Heart left ventricle (tissue), 16 donors: ENCODE measurements at regions not wholly inside any gene's neighbourhood (a gene's known extent, or its start where the extent isn't known, plus 50 kb on each side); places are given as distances from the start of the nearest gene placed in this dataset.

ENCODE experiments used
- ATAC-seq, 4 donors: fragments of 200-7000 bp; cut with Tn5 transposase; one replicate each; pipeline ENCODE4 v1.9.1; 2020 to 2022; ENCODE audit warnings: moderate library complexity in 4 of 4, mild to moderate bottlenecking in 3 of 4, moderate number of reproducible peaks in 1 of 4
- DNase-seq, 5 donors: peaks; one replicate each; pipeline ENCODE4 v3.0.0-alpha.2; 2020
- H3K27ac ChIP-seq, 12 donors: fragments of 200-600 bp; sonication (generic) in 4 of 12; one replicate each; pipeline versions ENCODE4 v1.5.0 to v1.8.0; 2016 to 2022; ENCODE audit warnings: mild to moderate bottlenecking in 2 of 12
- H3K27me3 ChIP-seq, 9 donors: fragments of 200-600 bp; sonication (generic) in 2 of 9; one replicate each; pipeline versions ENCODE4 v1.5.1 to v1.8.0; 2016 to 2022; ENCODE audit warnings: mild to moderate bottlenecking in 3 of 9
- H3K36me3 ChIP-seq, 9 donors: fragments of 200-600 bp; sonication (generic) in 2 of 9; one replicate each; pipeline versions ENCODE4 v1.5.0 to v1.8.0; 2018 to 2022; ENCODE audit warnings: mild to moderate bottlenecking in 2 of 9
- H3K4me1 ChIP-seq, 12 donors: fragments of 200-600 bp; sonication (generic) in 4 of 12; one replicate each; pipeline versions ENCODE4 v1.5.0 to v1.8.0; 2016 to 2022; ENCODE audit warnings: mild to moderate bottlenecking in 3 of 12
- H3K4me3 ChIP-seq, 12 donors: fragments of 200-600 bp; sonication (generic) in 4 of 12; one replicate each; pipeline versions ENCODE4 v1.5.0 to v1.8.0; 2017 to 2022; ENCODE audit warnings: mild to moderate bottlenecking in 9 of 12, moderate library complexity in 4 of 12
- H3K9me3 ChIP-seq, 12 donors: fragments of 200-600 bp; sonication (generic) in 4 of 12; one replicate each; pipeline versions ENCODE4 v1.5.0 to v1.8.0; 2016 to 2022; ENCODE audit warnings: mild to moderate bottlenecking in 1 of 12
- POLR2A ChIP-seq, 2 donors: fragments of 450-650 bp; IDR thresholded peaks; one replicate each; pipeline ENCODE4 v1.6.1; 2017; ENCODE audit warnings: antibody characterized with exemption in 2 of 2, mild to moderate bottlenecking in 2 of 2, moderate library complexity in 2 of 2
- WGBS, 4 donors: extraction: QIAGEN DNeasy Blood & Tissue Kit in 2 of 4; methylation state at CpG; one replicate each; pipeline versions ENCODE4 v1.1.5 to v1.1.7; 2013 to 2018; 5-methylcytosine and 5-hydroxymethylcytosine counted together
- intact Hi-C, 10 donors: fragments of 100-400 bp; cut with DNase I; formaldehyde crosslinking; loops; one replicate each; pipeline versions ENCODE4 v1.11.1 to v1.14.2; 2022
- TF ChIP-seq, protein P1 (sequence below), 12 donors: fragments of 200-600 bp; sonication (generic) in 4 of 12; IDR thresholded peaks; one replicate each; pipeline versions ENCODE4 v1.5.0 to v1.8.0; 2018 to 2022; ENCODE audit warnings: antibody characterized with exemption in 12 of 12, mild to moderate bottlenecking in 5 of 12
- donor health status: ischemic (EF 13 %, LVEDD 7.1; RV severe dilation, severe dysfunction).
- donor health status: healthy with polysubstance abuse.
- donor health status: DM: no; HTN: yes; CAD: no.
- donor health status: DM: no; HTN: no; CAD: no.
- donor health status: ischemic (EF 25% LVEDD 6.9; RV normal size, moderate dysfunction).
- donor health status: ischemic (EF 25% LVEDD 5.7; RV mildly dilated, moderate dysfunction).
- donor health status: healthy.
- donor health status: DM: yes; HTN: yes; CAD: no.
- donor health status: ischemic (EF 35%, LVEDD 5.7; RV mildly dilated, moderate dysfunction).
- donor health status: nonischemic (EF 11% LVEDD 7.7; RV severe dilation, severe dysfunction).
- donor health status: DM: yes; HTN: yes; CAD: no.
- donor health status: PGD.
- donor health status: ischemic (EF 29% LVEDD 5.4; RV normal size, mild dysfunction).
- donor health status: nonischemic (EF 23%, LVEDD 6.1; RV moderate dilation, normal function).

DNA sequence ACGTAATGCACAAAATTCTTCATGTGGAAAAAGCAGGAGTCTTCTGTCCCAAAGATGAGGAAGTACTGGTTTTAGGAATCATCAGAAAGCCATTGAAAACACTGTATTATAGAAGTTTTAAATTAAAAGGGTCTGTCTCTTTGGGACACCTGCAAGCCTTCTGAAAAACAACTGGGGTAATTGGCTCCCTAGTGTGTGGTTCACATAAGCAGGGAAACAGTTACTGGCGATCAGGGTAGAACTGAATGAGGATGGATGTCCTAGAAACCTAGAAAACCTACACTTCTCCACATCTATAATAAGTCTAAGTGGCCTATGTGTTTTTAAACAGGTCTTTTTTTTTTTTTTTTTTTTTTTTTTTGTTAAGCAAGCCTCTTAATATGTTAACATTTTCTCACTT lies 945.5 kb upstream of the PCDH10 start:
- ATAC-seq (no peak), DNase-seq (no peak)
- H3K27me3 ChIP-seq = no peaks in the 10 kb centered on the region
- WGBS, 4 donors = 51 to 66% (median 56%) methylated on average over 2 of the region's 2 CpGs
- no peak overlapping the region for H3K4me3 ChIP-seq
- intact Hi-C loops = no loop called here
- no peaks in the 10 kb centered on the region for H3K36me3 ChIP-seq
- no peaks in the 10 kb centered on the region for H3K9me3 ChIP-seq
- H3K27ac ChIP-seq = no peak overlapping the region
- TF ChIP-seq, protein P1, sequence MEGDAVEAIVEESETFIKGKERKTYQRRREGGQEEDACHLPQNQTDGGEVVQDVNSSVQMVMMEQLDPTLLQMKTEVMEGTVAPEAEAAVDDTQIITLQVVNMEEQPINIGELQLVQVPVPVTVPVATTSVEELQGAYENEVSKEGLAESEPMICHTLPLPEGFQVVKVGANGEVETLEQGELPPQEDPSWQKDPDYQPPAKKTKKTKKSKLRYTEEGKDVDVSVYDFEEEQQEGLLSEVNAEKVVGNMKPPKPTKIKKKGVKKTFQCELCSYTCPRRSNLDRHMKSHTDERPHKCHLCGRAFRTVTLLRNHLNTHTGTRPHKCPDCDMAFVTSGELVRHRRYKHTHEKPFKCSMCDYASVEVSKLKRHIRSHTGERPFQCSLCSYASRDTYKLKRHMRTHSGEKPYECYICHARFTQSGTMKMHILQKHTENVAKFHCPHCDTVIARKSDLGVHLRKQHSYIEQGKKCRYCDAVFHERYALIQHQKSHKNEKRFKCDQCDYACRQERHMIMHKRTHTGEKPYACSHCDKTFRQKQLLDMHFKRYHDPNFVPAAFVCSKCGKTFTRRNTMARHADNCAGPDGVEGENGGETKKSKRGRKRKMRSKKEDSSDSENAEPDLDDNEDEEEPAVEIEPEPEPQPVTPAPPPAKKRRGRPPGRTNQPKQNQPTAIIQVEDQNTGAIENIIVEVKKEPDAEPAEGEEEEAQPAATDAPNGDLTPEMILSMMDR (IDR thresholded peaks at IDR 0.05) = no peak
- TF ChIP-seq POLR2A (IDR thresholded peaks at IDR 0.05) = no peak
- H3K4me1 ChIP-seq = no peaks in the 10 kb centered on the region

GRCh38 chr4:132214519-132214918 lies 934.6 kb upstream of the PCDH10 start:
- TF ChIP-seq, protein P1 (IDR thresholded peaks at IDR 0.05) = no peak
- TF ChIP-seq POLR2A (IDR thresholded peaks at IDR 0.05) = no peak
- no peaks in the 10 kb centered on the region for H3K4me1 ChIP-seq
- intact Hi-C loops = no loop called here
- no peak for DNase-seq
- no peaks in the 10 kb centered on the region for H3K27me3 ChIP-seq
- no peaks in the 10 kb centered on the region for H3K9me3 ChIP-seq
- H3K27ac ChIP-seq = no peak overlapping the region
- no peak for ATAC-seq
- 86 to 92% (median 86%) methylated on average over 2 of the region's 2 CpGs for WGBS, 4 donors
- H3K4me3 ChIP-seq = no peak overlapping the region
- H3K36me3 ChIP-seq = no peaks in the 10 kb centered on the region

DNA sequence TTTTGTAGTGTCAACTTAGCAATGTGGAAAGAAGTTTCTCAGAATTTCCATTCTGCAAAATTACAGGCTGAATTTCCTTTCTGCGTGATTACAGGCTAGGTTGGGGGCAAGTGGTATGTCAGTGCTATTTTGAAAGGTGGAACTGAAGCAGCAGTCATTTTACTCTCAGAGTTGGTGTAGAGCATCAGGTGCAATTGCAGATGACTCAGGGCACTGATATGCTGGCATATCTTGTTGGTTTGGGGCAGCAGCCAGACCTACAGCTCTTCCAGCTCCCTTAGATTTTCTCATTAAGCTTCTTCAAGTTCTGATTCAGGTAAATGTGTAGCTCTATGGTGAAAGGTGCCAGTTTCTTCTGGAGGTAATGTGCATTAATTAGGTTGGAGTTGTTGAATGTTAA lies 930.7 kb upstream of the PCDH10 start:
- 69 to 81% (median 79%) methylated on average over 1 of the region's 1 CpG for WGBS, 4 donors
- TF ChIP-seq POLR2A (IDR thresholded peaks at IDR 0.05) = no peak
- TF ChIP-seq, protein P1 (IDR thresholded peaks at IDR 0.05) = no peak
- H3K27me3 ChIP-seq = no peaks in the 10 kb centered on the region
- DNase-seq = no peak
- no peaks in the 10 kb centered on the region for H3K4me1 ChIP-seq
- H3K36me3 ChIP-seq = no peaks in the 10 kb centered on the region
- intact Hi-C loops = no loop called here
- peaks cover 0 to 4% (median 0%) of the 10 kb centered on the region in 12 donors for H3K9me3 ChIP-seq
- no peak overlapping the region for H3K27ac ChIP-seq
- no peak for ATAC-seq
- H3K4me3 ChIP-seq = no peak overlapping the region

GRCh38 chr4:132227151-132227856 lies 921.8 kb upstream of the PCDH10 start:
- H3K36me3 ChIP-seq = no peaks in the 10 kb centered on the region
- H3K27me3 ChIP-seq = no peaks in the 10 kb centered on the region
- intact Hi-C loops = no loop called here
- H3K4me1 ChIP-seq = no peaks in the 10 kb centered on the region
- ATAC-seq (no peak), DNase-seq (no peak)
- no peak overlapping the region for H3K27ac ChIP-seq
- TF ChIP-seq, protein P1 (IDR thresholded peaks at IDR 0.05) = no peak
- TF ChIP-seq POLR2A (IDR thresholded peaks at IDR 0.05) = no peak
- H3K9me3 ChIP-seq = peaks cover 0 to 26% (median 1%) of the 10 kb centered on the region in 12 donors
- H3K4me3 ChIP-seq = peak overlapping the region in 5 of 12 donors; percentile 20 to 28 (median 24)
- 72 to 82% (median 78%) methylated on average over 9 of the region's 9 CpGs for WGBS, 4 donors
